KBM-7 (cell line): ENCODE measurements at regions not wholly inside any gene's neighbourhood (a gene's known extent, or its start where the extent isn't known, plus 50 kb on each side); places are given as distances from the start of the nearest gene placed in this dataset.

Source experiments
- DNase-seq: peaks from one replicate; pipeline ENCODE4 v3.0.0-alpha.2; 2015
- in situ Hi-C: fragments of 300-500 bp; cut with MboI; formaldehyde crosslinking; loops from 2 replicates; pipeline ENCODE4 v1.14.3; 2020; ENCODE audit warnings: low sequenced_read_pairs, low pct_unique_long_range_greater_than_20kb, mixed read lengths

DNA sequence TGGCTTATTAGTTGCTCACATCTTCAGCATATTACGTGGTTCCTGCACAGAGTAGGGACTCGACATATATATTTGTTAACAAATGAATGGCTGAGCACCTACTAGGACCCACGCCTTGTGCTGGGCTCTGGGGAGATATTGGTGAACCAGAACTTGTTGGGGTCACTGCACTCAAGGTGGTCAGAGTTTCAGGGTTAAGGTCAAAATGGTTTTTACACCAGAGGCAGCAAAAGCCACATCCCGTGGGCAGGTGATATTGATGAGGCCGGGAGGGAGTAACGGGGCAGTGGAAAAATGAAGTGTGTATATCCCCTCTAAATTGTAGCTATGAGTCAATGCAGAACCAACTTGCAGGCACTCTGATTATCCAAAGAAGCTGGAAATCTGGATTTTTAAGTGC, 136.5 kb upstream of the KLF4 start:
- in situ Hi-C loops = no loop called here
- DNase-seq = no peak

GRCh38 chr9:107625383-107625984, 135.9 kb upstream of the KLF4 start:
- in situ Hi-C loops = no loop called here
- DNase-seq = no peak

DNA sequence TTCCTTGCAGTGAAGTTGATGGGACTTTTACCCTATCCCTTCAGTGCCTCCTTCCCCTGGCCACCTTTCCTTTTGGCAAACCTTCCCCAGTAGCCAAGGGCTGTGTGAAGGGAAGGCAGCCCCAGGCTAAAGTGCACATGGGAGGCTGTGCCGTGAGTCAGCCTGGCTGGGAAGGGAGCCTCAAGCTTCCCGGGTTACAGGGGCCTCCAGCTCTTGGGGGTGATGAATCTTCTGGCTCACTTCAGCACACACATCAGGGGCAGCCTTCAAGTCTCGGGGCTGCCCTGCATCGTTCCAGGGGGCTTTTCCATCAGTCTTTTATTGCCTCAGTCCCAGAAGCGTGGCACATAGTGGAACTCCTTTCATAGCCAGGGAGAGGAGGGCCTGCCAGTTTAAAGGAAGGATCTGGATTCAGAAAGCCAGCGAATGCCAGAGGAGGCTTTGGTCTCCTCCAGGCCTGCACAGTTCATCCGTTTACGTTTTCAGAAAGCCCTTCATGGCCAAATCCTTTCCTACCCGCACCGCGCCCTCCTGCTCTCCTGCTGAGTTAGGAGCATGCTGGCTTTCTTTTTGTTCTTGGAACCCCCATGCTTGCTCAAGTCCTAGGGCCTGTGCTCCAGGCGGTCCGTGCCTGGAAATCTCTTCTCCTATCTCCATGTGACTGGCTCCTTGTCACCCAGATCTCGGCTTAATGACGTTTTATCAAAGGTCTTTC, 134.8 kb upstream of the KLF4 start:
- in situ Hi-C loops = no loop called here
- no peak for DNase-seq

- in situ Hi-C loops = no loop called here
- no peak for DNase-seq
Measured at GRCh38 chr9:107621436-107621835, 131.9 kb upstream of the KLF4 start.

DNA sequence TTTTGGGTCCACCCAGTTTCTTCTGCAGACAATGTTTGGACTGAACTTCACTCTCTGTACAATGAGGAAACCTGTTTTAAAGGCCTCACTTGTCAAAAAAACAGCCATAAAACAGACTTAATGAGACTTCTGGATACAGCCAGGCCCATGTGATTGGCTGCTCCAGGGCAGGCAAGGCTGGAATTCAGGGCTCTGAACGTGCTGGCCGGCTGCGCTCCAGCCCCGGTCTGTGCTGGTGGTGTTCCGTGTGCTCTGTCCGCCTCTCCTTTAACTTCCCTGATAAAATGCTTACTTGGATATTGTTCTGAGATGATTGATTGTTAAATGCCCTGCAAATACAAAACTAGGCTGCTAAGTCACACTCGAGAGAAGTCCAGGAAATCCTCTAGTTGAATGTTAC, 131.2 kb upstream of the KLF4 start:
- in situ Hi-C loops = no loop called here
- no peak for DNase-seq

- in situ Hi-C loops = no loop called here
- DNase-seq = no peak
Measured at GRCh38 chr9:107620236-107620635, 130.7 kb upstream of the KLF4 start.

DNA sequence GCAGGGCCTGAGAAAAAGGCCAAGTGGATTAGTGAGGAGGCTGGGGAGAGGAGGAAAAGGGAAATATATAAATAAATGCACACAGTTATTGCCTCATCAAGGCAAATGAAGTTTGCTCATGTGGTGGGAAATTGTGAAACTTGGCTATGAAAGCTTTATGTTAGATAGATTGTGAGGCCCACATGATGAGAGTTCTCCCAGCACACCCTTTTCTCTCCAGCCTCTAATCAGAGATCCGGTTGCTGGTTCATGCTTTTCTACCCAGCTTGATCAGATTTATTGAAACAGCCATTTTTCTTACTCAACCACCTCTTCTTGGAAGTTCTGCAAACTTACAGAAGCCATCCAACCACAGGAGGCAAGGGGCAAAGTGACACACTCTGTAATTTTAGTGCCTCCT, 125.8 kb upstream of the KLF4 start:
- no peak for DNase-seq
- in situ Hi-C loops = no loop called here

GRCh38 chr9:107614765-107615164, 125.2 kb upstream of the KLF4 start:
- no peak for DNase-seq
- in situ Hi-C loops = no loop called here

DNA sequence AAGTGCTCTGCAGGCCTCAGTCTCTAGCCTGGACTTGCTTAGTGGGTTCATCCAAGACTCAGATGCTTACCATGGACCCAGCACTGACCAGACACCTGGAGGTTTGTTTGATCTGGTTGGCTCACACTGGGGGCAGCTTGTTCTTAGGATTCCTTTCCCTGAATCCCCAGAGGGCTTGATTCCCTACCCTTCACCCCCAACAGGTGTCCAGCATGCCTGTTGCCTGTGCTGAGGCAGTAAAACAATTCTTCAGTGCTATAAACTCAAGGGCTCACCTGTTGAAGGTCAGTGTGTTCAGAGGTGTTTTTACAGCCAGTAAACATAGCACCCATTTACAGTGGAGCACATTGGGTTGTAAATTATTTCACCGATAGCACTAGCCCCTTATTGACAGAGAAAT, 123.8 kb upstream of the KLF4 start:
- no peak for DNase-seq
- in situ Hi-C loops = no loop called here

DNA sequence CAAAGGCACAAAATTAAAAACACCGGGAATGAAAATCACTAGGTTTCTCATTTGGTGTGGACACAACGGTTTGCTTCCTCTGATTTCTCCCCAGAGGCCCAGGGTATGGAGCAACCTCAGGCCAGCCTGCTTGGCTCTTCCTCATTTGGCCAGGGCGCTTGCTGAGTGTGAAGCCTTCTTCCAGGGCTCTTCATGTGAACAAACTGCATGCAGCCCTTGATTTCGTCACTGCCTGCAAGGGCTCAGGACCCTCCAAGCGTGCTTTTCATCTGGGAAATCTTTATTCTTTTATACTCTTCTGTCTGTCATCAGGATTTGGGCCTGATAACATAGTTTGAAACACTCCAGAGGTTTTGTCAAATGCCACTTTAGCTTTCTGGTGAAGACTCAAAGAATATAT, 122.6 kb upstream of the KLF4 start:
- in situ Hi-C loops = no loop called here
- DNase-seq = no peak

DNA sequence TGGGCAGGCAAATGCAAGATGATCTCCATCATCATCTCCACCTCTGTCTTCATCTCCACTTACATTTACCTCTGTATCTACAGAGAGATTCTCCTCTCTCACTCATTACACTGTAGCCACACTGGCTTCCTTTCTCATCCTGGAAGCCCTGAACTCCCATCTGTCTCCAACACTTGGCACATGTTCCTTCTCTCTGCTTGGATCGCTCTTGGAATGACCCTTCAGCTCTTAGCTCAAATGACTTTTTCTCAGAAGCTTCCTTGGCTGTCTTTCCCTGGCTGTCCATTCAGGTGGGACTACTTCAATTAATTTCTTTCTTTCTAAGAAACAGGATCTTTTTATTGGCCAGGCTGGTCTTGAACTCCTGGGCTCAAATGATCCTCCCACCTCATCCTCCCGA, 120.0 kb upstream of the KLF4 start:
- no peak for DNase-seq
- in situ Hi-C loops = no loop called here

DNA sequence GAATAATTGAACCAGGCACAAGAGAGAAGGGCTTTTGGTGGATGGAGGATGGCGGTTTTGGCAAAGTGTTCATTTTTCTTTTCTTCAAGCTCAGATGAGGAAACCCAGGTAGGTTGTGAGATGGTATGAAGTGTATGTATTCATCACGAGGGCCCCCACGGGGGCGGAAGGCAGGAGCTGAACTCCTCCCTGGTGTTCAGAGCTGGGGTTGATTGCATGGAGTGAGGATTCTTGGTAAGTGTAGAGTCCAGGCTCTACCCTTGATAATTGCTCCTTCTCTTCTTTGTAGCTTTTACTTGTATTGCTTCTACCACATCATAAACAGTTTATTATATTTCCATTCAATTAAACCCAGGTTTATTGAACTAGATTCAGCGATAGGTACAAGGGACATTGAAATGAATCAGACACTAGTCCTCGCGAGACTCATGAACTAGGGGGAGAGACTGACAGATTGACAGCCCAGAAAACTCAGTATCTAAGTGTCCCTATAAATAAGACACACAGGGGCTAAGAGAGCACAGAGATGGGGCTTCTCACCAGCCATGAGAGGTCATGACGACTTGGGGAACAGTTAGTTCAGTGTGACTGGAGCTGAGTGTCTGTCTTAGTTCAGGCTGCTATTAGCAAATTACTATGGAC, 116.7 kb upstream of the KLF4 start:
- DNase-seq = no peak
- in situ Hi-C loops = no loop called here

- in situ Hi-C loops = no loop called here
Measured at GRCh38 chr9:107605041-107605440, 115.5 kb upstream of the KLF4 start.

GRCh38 chr9:107603281-107603680, 113.7 kb upstream of the KLF4 start:
- DNase-seq = no peak
- in situ Hi-C loops = no loop called here

More at GRCh38 chr9:107605041-107605440, 115.5 kb upstream of the KLF4 start:
- DNase-seq = no peak

DNA sequence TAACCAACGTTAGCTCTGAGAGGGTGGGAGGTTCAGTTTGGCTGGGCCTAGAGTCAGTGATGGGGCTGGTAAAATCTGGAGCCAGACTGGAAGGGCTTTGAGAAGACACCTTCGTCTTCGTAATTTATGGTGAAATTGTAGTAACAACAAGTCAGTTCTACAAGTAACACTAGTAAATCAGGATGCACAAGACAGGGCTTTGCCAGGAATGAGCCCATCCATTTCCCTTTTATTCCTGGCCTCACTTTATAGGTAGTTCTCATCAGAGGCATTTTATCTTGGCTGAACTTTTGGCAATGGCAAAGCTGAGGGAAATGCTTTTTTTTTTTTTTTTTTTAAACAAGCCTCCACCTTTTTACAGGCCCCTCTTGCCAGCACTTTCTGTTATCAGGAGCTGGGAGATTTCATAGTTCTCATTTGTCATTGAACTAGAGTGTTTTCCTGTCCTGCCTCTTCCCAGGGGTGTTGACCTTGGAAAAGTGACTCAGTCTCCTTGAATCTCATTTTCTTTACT, 110.5 kb upstream of the KLF4 start:
- no peak for DNase-seq
- in situ Hi-C loops = no loop called here

DNA sequence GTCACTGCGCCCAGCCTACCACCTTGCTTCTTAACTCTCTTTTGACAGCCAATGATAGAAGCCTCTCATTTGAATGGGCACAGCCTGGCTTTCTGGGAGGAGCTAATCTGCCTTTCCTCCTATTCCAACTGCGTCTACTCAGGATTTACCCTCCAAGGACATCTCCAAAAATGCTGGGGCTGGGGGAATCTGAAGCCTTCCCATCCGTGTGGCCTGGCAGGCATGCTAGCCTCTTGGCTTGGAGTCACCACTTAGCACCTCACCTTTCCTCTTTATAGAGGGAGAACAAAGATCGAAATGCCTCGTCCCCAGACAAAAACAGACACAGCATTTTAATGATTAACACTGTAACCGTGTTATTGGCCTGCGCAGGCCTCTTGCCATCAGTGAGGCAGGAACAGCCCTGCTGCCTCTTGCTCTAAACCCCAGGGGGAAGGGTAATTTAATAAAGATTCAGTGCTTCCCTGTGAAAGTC, 108.2 kb upstream of the KLF4 start:
- in situ Hi-C loops = no loop called here
- DNase-seq = no peak

DNA sequence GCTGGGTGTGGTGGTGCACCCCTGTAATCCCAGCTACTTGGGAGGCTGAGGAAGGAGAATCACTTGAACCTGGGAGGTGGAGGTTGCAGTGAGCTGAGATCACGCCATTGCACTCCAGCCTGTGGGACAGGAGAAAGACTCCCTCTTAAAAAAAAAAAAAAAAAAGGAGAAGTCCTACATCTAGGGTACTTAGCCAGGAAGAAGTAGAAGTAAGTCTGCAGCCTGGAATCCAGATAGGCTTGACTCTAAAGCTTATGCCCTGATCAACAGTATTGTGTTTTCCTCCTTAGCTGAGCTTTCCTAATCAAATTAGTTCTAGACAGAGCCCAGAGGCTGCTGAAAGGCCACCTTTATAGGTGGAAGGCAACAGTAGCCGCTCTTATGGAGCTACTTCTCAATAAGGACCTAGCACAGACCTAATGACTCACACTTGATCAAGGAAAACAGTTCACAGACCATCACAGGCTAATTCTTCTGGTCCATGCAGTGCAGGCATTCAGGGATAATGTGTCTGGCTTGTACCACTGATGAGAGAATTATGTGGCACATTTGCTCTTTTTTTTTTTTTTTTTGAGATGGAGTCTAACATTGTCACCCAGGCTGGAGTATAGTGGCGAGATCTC, 105.5 kb upstream of the KLF4 start:
- in situ Hi-C loops = no loop called here
- peak; percentile 8 for DNase-seq

DNA sequence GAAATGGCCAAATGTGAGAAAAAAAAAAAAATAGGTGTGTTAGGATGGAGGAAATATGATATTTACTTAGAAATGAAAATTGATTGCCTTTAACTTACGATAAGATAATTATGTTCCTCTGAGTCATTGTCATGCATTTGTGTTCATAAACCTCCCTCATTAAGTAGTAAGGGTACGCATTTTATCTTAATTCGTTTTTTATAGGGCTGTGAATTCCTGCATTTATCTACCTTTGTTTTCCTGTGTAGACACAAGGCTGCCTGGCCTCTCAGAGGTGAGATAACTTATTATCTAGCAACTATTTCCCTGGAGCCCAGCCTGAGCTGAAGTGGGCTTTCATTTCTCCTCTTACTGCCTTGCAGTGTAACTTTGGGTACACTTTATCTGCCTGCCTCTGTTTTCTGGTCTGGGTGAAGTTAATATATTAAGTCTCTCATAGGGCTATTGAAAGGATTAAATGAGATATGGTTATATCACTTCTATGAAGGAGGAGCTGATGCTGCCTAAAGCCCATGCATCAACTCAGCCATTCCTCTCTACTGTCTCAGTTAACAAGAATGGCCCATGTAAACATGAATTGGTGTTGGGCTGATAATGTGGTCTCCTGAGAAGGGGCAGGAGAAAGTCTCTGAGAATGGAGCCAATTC, 103.8 kb upstream of the KLF4 start:
- no peak for DNase-seq
- in situ Hi-C loops = no loop called here

DNA sequence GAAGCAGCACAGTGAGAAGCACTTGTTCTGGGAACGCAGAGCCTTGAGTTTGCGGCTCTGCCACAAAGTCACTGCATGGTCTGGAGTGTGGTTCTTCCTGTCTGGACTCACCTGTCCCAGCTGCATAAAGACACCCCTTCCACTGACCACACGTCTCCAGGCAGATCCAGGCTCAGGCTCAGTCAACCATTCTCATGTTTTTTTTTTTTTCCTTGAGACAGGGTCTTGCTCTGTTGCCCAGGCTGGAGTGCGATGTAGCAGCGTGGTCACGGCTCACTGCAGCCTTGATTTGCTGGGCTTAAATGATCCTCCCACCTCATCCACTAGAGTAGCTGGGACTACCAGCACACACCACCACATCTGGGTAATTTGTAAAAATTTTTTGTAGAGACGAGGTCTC, 102.9 kb upstream of the KLF4 start:
- in situ Hi-C loops = no loop called here

GRCh38 chr9:107591781-107592180, 102.2 kb upstream of the KLF4 start:
- in situ Hi-C loops = no loop called here
- no peak for DNase-seq

More for the DNA sequence above, 102.9 kb upstream of the KLF4 start:
- no peak for DNase-seq
